ENCODE measurements at regions not wholly inside any gene's neighbourhood (a gene's known extent, or its start where the extent isn't known, plus 50 kb on each side); places are given as distances from the start of the nearest gene placed in this dataset.

DNA sequence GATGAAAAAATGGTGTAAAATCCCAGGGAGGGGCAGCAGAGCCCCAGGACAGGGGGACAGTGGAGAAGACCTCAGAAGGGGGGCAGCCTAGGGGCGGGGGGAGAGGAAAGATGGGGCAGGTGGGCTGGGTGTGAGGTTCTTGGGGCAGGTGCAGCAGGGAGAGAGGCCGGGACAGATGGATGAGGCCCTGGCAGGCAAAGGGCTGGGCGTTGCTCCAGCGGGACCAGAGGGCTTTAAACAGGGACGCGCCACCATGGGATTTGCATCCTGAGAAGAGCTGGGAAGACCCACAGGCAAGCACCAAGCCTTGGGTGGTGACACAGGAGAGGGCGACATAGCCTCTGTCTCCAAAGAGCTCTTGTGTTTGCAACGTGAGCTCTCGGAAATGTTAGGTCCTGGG is 1342.8 kb downstream of the TBC1D22A start:
- DNase-seq: no peak
- H3K9me3 Mint-ChIP-seq: peaks cover 85% of the 10 kb centered on the region
- no peaks in the 10 kb centered on the region; the same call in 1 of the 2 replicates for H3K27me3 Mint-ChIP-seq (ENCODE audit: insufficient read depth)
- H3K36me3 Mint-ChIP-seq (ENCODE audit: low read depth): peaks cover 13% of the 10 kb centered on the region
- TF ChIP-seq, protein P1, sequence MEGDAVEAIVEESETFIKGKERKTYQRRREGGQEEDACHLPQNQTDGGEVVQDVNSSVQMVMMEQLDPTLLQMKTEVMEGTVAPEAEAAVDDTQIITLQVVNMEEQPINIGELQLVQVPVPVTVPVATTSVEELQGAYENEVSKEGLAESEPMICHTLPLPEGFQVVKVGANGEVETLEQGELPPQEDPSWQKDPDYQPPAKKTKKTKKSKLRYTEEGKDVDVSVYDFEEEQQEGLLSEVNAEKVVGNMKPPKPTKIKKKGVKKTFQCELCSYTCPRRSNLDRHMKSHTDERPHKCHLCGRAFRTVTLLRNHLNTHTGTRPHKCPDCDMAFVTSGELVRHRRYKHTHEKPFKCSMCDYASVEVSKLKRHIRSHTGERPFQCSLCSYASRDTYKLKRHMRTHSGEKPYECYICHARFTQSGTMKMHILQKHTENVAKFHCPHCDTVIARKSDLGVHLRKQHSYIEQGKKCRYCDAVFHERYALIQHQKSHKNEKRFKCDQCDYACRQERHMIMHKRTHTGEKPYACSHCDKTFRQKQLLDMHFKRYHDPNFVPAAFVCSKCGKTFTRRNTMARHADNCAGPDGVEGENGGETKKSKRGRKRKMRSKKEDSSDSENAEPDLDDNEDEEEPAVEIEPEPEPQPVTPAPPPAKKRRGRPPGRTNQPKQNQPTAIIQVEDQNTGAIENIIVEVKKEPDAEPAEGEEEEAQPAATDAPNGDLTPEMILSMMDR (IDR thresholded peaks at IDR 0.05): no peak
- no peak overlapping the region for H3K4me3 Mint-ChIP-seq
- H3K27ac Mint-ChIP-seq: no peak overlapping the region
- no peaks in the 10 kb centered on the region for H3K4me1 Mint-ChIP-seq (ENCODE audit: low read depth)

DNA sequence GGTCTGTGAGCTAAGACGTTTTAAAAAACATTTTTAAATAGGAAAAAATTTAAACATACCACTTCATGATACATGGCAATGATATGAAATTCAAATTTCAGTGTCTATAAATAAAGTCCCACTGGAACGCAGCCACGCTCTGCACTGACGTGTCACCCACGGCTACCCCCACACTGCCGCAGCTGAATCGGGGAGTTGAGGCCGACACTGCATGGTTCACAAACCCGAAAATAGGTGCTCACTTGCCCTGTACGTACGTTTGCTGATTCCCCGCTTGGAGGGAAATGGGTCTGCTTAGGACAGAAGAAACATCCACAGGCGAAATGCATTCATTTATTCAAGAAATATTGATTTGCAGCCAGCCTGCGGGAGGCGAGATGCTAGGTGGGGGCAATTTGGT is 1342.3 kb downstream of the TBC1D22A start:
- Mint-ChIP-seq H3K9me3 (peaks cover 85% of the 10 kb centered on the region), H3K27me3 (ENCODE audit: insufficient read depth) (no peaks in the 10 kb centered on the region; the same call in 1 of the 2 replicates), H3K4me3 (no peak overlapping the region), H3K27ac (no peak overlapping the region), H3K36me3 (ENCODE audit: low read depth) (peaks cover 13% of the 10 kb centered on the region), H3K4me1 (ENCODE audit: low read depth) (no peaks in the 10 kb centered on the region)
- DNase-seq: no peak
- TF ChIP-seq, protein P1 (IDR thresholded peaks at IDR 0.05): no peak

DNA sequence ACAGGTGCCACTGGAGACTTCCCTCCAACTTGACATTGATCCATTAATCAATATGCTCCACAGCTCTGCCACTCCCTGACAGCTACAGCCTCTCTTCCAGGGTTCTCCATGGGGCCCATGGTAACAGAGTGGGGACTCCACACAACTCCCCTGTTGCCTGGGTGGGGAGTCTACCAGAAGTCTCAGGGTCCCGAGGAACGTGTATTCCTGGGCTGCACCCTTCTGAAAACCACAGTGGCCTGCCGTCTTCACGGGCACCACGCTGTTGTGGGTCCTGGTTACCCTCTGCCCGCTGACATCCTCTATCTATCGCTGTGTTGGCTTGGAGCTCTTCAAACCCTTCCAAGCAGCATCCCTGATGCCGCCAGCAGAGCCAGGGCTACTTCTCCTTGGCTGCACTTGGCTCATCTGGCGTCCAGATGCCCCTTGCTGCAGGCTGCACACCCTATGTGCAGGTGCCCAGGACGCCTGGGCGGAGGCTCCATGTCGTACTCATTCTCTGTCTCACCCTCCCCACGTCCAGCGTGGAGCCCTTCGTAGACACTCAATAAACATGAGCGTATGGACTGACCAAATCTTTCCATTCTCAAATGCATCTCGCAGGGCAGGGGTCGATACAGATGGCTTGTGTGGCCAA is 1341.8 kb downstream of the TBC1D22A start:
- Mint-ChIP-seq H3K9me3 (peaks cover 85% of the 10 kb centered on the region), H3K27ac (no peak overlapping the region), H3K36me3 (ENCODE audit: low read depth) (peaks cover 13% of the 10 kb centered on the region), H3K4me3 (no peak overlapping the region), H3K4me1 (ENCODE audit: low read depth) (no peaks in the 10 kb centered on the region), H3K27me3 (ENCODE audit: insufficient read depth) (no peaks in the 10 kb centered on the region; the same call in 1 of the 2 replicates)
- DNase-seq: no peak
- TF ChIP-seq, protein P1 (IDR thresholded peaks at IDR 0.05): no peak

DNA sequence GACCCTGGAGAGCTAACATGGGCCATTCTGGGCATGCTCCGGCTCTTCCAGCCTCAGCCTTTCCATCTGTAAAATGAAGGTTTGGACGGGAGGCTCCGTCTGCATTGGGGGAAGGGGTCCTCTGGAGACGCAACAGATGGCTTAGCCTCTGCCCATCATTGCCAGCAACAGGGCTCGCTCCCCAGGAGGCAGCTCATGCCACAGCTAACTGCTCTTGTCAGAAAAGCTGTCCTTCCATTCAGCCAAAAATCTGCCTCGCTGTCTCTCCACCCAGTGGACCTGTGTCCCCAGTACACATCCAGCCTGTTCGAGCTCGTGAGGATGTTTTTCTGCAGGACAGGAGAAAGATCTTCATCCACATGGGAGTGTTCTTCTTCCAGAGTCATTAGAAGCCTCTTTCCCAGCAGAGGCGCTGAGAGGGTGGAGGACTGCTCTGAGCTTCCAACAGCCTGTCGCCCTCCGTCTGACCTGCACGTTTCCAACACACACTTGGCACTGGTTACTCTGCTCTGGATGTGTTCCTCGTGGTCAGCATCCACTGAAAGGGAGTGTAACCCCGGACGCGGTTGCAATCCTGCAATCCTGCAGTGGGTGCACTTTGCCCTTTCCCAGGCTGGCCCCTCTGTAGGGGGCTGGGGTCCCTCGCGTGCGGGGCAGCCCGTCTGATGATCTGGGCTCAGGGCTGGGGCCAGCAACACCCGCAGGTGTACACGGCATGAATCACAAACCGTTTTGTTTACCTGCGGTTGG is 1340.9 kb downstream of the TBC1D22A start:
- Mint-ChIP-seq H3K4me1 (ENCODE audit: low read depth) (no peaks in the 10 kb centered on the region), H3K27ac (no peak overlapping the region), H3K4me3 (no peak overlapping the region), H3K9me3 (peaks cover 85% of the 10 kb centered on the region), H3K36me3 (ENCODE audit: low read depth) (peaks cover 13% of the 10 kb centered on the region), H3K27me3 (ENCODE audit: insufficient read depth) (no peaks in the 10 kb centered on the region; the same call in 1 of the 2 replicates)
- no peak for DNase-seq
- TF ChIP-seq, protein P1 (IDR thresholded peaks at IDR 0.05): no peak

DNA sequence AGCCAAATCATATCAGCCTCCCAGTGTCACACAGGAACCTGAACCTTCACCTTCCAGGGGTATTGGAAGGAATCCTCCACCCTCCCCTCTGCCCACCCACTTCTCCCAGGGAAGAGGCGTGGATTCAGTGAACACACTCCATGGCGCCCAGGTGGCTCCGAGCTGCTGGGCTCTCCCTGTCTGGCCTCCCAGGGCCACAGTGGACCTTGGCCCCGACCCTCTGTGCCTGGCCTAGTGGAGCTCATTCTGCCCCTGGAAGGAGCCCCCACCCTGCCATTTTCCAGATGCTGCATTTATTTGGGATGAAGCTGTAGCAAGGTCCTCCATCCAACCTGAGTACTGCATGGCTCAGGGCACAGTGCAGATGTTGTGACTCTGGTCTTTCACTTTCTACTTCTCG is 1340.1 kb downstream of the TBC1D22A start:
- TF ChIP-seq, protein P1 (IDR thresholded peaks at IDR 0.05): no peak

More for the DNA sequence above, 1340.1 kb downstream of the TBC1D22A start:
- no peak for DNase-seq
- Mint-ChIP-seq H3K36me3 (ENCODE audit: low read depth) (peaks cover 13% of the 10 kb centered on the region), H3K4me3 (no peak overlapping the region), H3K9me3 (peaks cover 91% of the 10 kb centered on the region), H3K27me3 (ENCODE audit: insufficient read depth) (no peaks in the 10 kb centered on the region; the same call in 1 of the 2 replicates), H3K4me1 (ENCODE audit: low read depth) (no peaks in the 10 kb centered on the region), H3K27ac (no peak overlapping the region)
